ENCODE measurements at regions not wholly inside any gene's neighbourhood (a gene's known extent, or its start where the extent isn't known, plus 50 kb on each side); places are given as distances from the start of the nearest gene placed in this dataset.

DNA sequence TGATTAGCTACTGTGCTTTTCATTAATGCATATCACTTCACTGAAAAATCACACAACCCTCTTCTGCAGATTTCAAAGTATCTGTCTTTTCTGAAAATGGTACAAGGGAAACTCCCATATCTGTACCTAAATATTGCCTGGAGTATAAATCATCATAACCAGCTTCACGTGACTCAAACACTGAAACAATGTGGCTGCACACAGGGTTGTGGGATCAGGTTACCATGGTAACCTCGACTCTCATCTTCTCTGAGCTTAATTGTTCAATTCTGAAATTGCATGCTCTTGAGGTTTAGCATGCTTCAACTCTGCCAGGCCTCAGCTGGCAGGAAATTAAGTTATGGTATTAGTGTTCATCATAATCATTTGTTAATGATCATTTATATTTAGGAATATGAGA is 77.5 kb upstream of the CPSF6 start:
- no peaks in the 10 kb centered on the region for H3K36me3 ChIP-seq
- DNase-seq (ENCODE audit: low spot score in 2 of 2): no peak
- peaks cover 0 to 4% of the 10 kb centered on the region in 2 donors for H3K4me1 ChIP-seq
- intact Hi-C loops (cut with DNase I): no loop called here
- H3K4me3 ChIP-seq: no peak overlapping the region
- H3K27ac ChIP-seq: no peak overlapping the region
- H3K9me3 ChIP-seq: no peaks in the 10 kb centered on the region
- no peaks in the 10 kb centered on the region for H3K27me3 ChIP-seq
- no peak for TF ChIP-seq CTCF (IDR thresholded peaks at IDR 0.05)

DNA sequence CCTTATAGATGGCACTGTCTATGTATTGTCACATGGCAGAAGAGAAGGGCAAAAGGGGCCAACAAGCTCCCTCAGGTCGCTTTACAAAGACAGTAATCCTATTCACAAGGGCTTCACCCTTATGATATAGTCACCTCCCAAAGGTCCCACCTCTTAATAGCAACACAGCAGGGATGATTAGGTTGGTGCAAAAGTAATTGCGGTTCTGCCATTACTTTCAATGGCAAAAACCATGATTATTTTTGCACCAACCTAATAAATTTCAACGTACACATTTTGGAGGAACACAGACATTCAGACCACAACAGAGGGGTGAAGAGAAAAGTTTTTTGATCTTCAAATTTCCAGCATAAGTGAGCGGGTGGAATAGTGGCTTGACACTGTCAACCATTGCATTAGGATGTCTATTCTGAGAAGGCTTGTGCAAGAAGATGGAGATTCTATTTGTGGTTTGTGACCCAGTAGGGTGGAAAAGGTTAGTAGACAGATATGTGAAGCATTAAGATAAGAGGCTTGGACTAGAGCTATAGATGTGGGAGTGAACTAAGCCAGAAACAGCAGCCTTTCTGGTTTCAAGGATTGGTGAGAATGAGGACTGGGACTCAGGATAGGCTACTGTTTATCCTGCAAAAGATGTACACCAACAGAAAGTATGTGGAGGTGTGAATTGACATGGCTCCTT is 75.5 kb upstream of the CPSF6 start:
- H3K4me3 ChIP-seq: no peak overlapping the region
- no peaks in the 10 kb centered on the region for H3K4me1 ChIP-seq
- no peak for TF ChIP-seq CTCF (IDR thresholded peaks at IDR 0.05)
- no peaks in the 10 kb centered on the region for H3K27me3 ChIP-seq
- intact Hi-C loops (cut with DNase I): no loop called here
- no peaks in the 10 kb centered on the region for H3K36me3 ChIP-seq
- H3K27ac ChIP-seq: no peak overlapping the region
- no peaks in the 10 kb centered on the region for H3K9me3 ChIP-seq
- no peak for DNase-seq (ENCODE audit: low spot score in 2 of 2)

GRCh38 chr12:69167648-69168165 is 71.7 kb upstream of the CPSF6 start:
- Histone ChIP-seq H3K36me3 (no peaks in the 10 kb centered on the region), H3K4me1 (no peaks in the 10 kb centered on the region), H3K27me3 (no peaks in the 10 kb centered on the region), H3K27ac (no peak overlapping the region), H3K4me3 (no peak overlapping the region), H3K9me3 (no peaks in the 10 kb centered on the region)
- DNase-seq (ENCODE audit: low spot score in 2 of 2): no peak
- TF ChIP-seq CTCF (IDR thresholded peaks at IDR 0.05): no peak
- intact Hi-C loops (cut with DNase I): no loop called here

DNA sequence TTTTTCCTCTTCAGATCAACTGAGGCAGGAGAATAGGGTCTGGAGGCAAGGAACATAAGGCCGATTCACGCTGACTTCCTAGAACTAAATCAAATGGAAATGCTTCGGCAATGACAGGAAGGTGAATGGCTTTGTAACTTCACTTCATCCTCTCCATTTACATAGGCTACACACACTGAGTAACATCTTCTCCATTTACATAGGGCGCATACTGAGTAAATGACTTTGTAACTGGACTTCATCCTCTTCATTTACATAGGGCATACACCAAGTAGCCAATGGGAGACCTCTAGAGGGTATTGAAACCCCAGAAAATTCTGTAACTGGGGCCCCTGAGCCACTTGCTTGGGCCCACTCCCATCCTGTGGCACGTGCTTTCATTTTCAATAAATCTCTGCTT is 71.0 kb upstream of the CPSF6 start:
- intact Hi-C loops (cut with DNase I): no loop called here
- DNase-seq (ENCODE audit: low spot score in 2 of 2): no peak

GRCh38 chr12:69168828-69169227 is 70.5 kb upstream of the CPSF6 start:
- Histone ChIP-seq H3K4me1 (no peaks in the 10 kb centered on the region), H3K36me3 (no peaks in the 10 kb centered on the region), H3K27ac (no peak overlapping the region), H3K9me3 (no peaks in the 10 kb centered on the region), H3K27me3 (no peaks in the 10 kb centered on the region), H3K4me3 (no peak overlapping the region)
- no peak for DNase-seq (ENCODE audit: low spot score in 2 of 2)
- no peak for TF ChIP-seq CTCF (IDR thresholded peaks at IDR 0.05)
- intact Hi-C loops (cut with DNase I): no loop called here

More for the DNA sequence above, 71.0 kb upstream of the CPSF6 start:
- no peaks in the 10 kb centered on the region for H3K4me1 ChIP-seq
- H3K9me3 ChIP-seq: no peaks in the 10 kb centered on the region
- H3K36me3 ChIP-seq: no peaks in the 10 kb centered on the region
- no peak overlapping the region for H3K4me3 ChIP-seq
- TF ChIP-seq CTCF (IDR thresholded peaks at IDR 0.05): no peak
- no peak overlapping the region for H3K27ac ChIP-seq
- H3K27me3 ChIP-seq: no peaks in the 10 kb centered on the region

All from ascending aorta (tissue), 2 donors.